A673 (cell line): ENCODE measurements at regions not wholly inside any gene's neighbourhood (a gene's known extent, or its start where the extent isn't known, plus 50 kb on each side); places are given as distances from the start of the nearest gene placed in this dataset.
A peak's percentile ranks its signal among the peaks of the same experiment; 100 is the strongest.

ENCODE experiments used
- BruUV-seq: library from RNA; stranded (reverse); fragments of 400-500 nt; replicated peaks from 2 replicates; lab custom pipeline; 2021; lab: Mats Ljungman, UMichigan
- CTCF ChIA-PET: fragments of 300-600 bp; sonication (Branson Sonifier 250); formaldehyde crosslinking; loops from one replicate; lab custom pipeline; 2022; ENCODE audit warnings: antibody characterized with exemption; lab: Charles Lee
- POLR2A ChIA-PET: fragments of 300-600 bp; sonication (Branson Sonifier 250); formaldehyde crosslinking; loops from one replicate; lab custom pipeline; 2022; ENCODE audit warnings: antibody characterized with exemption; ENCODE audit not compliant: low non-redundant PET; lab: Charles Lee
- DNase-seq: peaks from one replicate; pipeline ENCODE4 v3.0.0-alpha.2; 2015; ENCODE audit warnings: low spot score
- H3K27ac ChIP-seq: fragments of 200-600 bp; sonication (generic); 2 replicates; pipeline ENCODE4 v1.5.1; 2016; ENCODE audit warnings: mixed run types, low read depth, mild to moderate bottlenecking, mixed read lengths, antibody characterized with exemption, low read length; ENCODE audit not compliant: poor library complexity, severe bottlenecking
- H3K27me3 ChIP-seq: fragments of 200-600 bp; sonication (generic); replicated peaks from 2 replicates; pipeline ENCODE4 v1.6.1; 2017; ENCODE audit warnings: mixed run types, low read depth, mild to moderate bottlenecking, mixed read lengths, antibody characterized with exemption, low read length; ENCODE audit not compliant: insufficient read depth, poor library complexity
- H3K36me3 ChIP-seq: fragments of 200-600 bp; sonication (generic); 2 replicates; pipeline ENCODE4 v1.6.1; 2016; ENCODE audit warnings: mixed run types, mild to moderate bottlenecking, mixed read lengths, antibody characterized with exemption, low read length; ENCODE audit not compliant: insufficient read depth, poor library complexity, severe bottlenecking
- H3K4me1 ChIP-seq: fragments of 200-600 bp; sonication (generic); 2 replicates; pipeline ENCODE4 v1.6.1; 2017; ENCODE audit warnings: mixed run types, mild to moderate bottlenecking, mixed read lengths, antibody characterized with exemption, low read length; ENCODE audit not compliant: insufficient read depth, poor library complexity, severe bottlenecking
- H3K4me3 ChIP-seq: fragments of 200-600 bp; sonication (generic); 2 replicates; pipeline ENCODE4 v1.5.1; 2016; ENCODE audit warnings: low read depth, mixed run types, mild to moderate bottlenecking, mixed read lengths, low read length; ENCODE audit not compliant: poor library complexity, severe bottlenecking
- H3K9me3 ChIP-seq: fragments of 200-600 bp; sonication (generic); 2 replicates; pipeline ENCODE4 v1.6.1; 2016; ENCODE audit warnings: mixed run types, low read depth, mild to moderate bottlenecking, mixed read lengths, antibody characterized with exemption, low read length; ENCODE audit not compliant: poor library complexity, severe bottlenecking
- CTCF ChIP-seq: fragments of 300-800, 200-600 bp; sonication (generic); conservative IDR thresholded peaks from 2 replicates; pipeline ENCODE4 v1.5.1; 2017; ENCODE audit warnings: low read depth, mild to moderate bottlenecking, antibody characterized with exemption, low read length, moderate library complexity, mixed read lengths
- EZH2 ChIP-seq: fragments of 200-600 bp; sonication (generic); IDR thresholded peaks from 2 replicates; pipeline ENCODE4 v1.6.1; 2017; ENCODE audit warnings: borderline replicate concordance, low read depth, mild to moderate bottlenecking, mixed read lengths, antibody characterized with exemption, low read length; ENCODE audit not compliant: poor library complexity, severe bottlenecking
- intact Hi-C: fragments of 100-400 bp; cut with micrococcal nuclease; formaldehyde crosslinking; loops from one replicate; pipeline ENCODE4 v1.10.0; 2022; ENCODE audit not compliant: unreplicated experiment

- no TSS peak for BruUV-seq
- no peak overlapping the region for H3K4me3 ChIP-seq
- H3K4me1 ChIP-seq, result no peaks in the 10 kb centered on the region
- CTCF ChIA-PET, result no interaction called here
- peak; percentile 4 for DNase-seq
- H3K9me3 ChIP-seq, result no peaks in the 10 kb centered on the region
- H3K36me3 ChIP-seq, result no peaks in the 10 kb centered on the region
- H3K27me3 ChIP-seq, result no peaks in the 10 kb centered on the region
- intact Hi-C loops, result no loop called here
- no peak overlapping the region for H3K27ac ChIP-seq
- TF ChIP-seq CTCF (no peak), EZH2 (no peak)
- POLR2A ChIA-PET, result no interaction called here
Observed at GRCh38 chr4:81891005-81891996, 419.6 kb upstream of the RASGEF1B start.

GRCh38 chr4:81884986-81885385 is 413.3 kb upstream of the RASGEF1B start:
- no peaks in the 10 kb centered on the region for H3K4me1 ChIP-seq
- no peaks in the 10 kb centered on the region for H3K36me3 ChIP-seq
- H3K27me3 ChIP-seq, result no peaks in the 10 kb centered on the region
- intact Hi-C loops, result no loop called here
- H3K9me3 ChIP-seq, result no peaks in the 10 kb centered on the region
- H3K27ac ChIP-seq, result no peak overlapping the region
- H3K4me3 ChIP-seq, result no peak overlapping the region
- POLR2A ChIA-PET, result no interaction called here
- BruUV-seq, result no TSS peak
- DNase-seq, result no peak
- CTCF ChIA-PET, result no interaction called here
- TF ChIP-seq CTCF, result no peak
- no peak for TF ChIP-seq EZH2

GRCh38 chr4:81883530-81884450 is 412.1 kb upstream of the RASGEF1B start:
- POLR2A ChIA-PET, result no interaction called here
- CTCF ChIA-PET, result no interaction called here
- no TSS peak for BruUV-seq

More at GRCh38 chr4:81883530-81884450, 412.1 kb upstream of the RASGEF1B start:
- H3K4me1 ChIP-seq, result no peaks in the 10 kb centered on the region
- TF ChIP-seq CTCF (no peak), EZH2 (no peak)
- intact Hi-C loops, result no loop called here
- no peak for DNase-seq
- H3K9me3 ChIP-seq, result no peaks in the 10 kb centered on the region
- no peak overlapping the region for H3K27ac ChIP-seq
- H3K27me3 ChIP-seq, result no peaks in the 10 kb centered on the region
- no peak overlapping the region for H3K4me3 ChIP-seq
- no peaks in the 10 kb centered on the region for H3K36me3 ChIP-seq
